GM12875 (cell line): ENCODE measurements at regions not wholly inside any gene's neighbourhood (a gene's known extent, or its start where the extent isn't known, plus 50 kb on each side); places are given as distances from the start of the nearest gene placed in this dataset.

Experiments used
- H3K4me3 ChIP-seq: one replicate; pipeline ENCODE4 v1.5.1; 2011; ENCODE audit warnings: low read depth, low read length, control low read depth
- CTCF ChIP-seq: IDR thresholded peaks from 2 replicates; pipeline ENCODE4 v1.5.1; 2011; ENCODE audit warnings: low read depth, mild to moderate bottlenecking, control low read depth, inconsistent platforms, low read length, moderate library complexity, borderline replicate concordance; ENCODE audit not compliant: insufficient read depth

- no peak for TF ChIP-seq CTCF
- no peak overlapping the region for H3K4me3 ChIP-seq
Measured at GRCh38 chr2:883803-884748, 66.6 kb upstream of the SNTG2 start.

GRCh38 chr2:883260-883802, 67.3 kb upstream of the SNTG2 start:
- H3K4me3 ChIP-seq, result no peak overlapping the region
- no peak for TF ChIP-seq CTCF

GRCh38 chr2:881204-881918, 69.3 kb upstream of the SNTG2 start:
- TF ChIP-seq CTCF, result no peak

GRCh38 chr2:880201-880970, 70.3 kb upstream of the SNTG2 start:
- no peak overlapping the region for H3K4me3 ChIP-seq
- no peak for TF ChIP-seq CTCF

More at GRCh38 chr2:881204-881918, 69.3 kb upstream of the SNTG2 start:
- no peak overlapping the region for H3K4me3 ChIP-seq

GRCh38 chr2:879540-879939, 71.1 kb upstream of the SNTG2 start:
- TF ChIP-seq CTCF, result no peak
- no peak overlapping the region for H3K4me3 ChIP-seq

GRCh38 chr2:878245-878930, 72.3 kb upstream of the SNTG2 start:
- TF ChIP-seq CTCF, result no peak
- no peak overlapping the region for H3K4me3 ChIP-seq
